GM12878 (cell line): ENCODE measurements at regions not wholly inside any gene's neighbourhood (a gene's known extent, or its start where the extent isn't known, plus 50 kb on each side); places are given as distances from the start of the nearest gene placed in this dataset.

Experiments
- ATAC-seq: fragments of 200-7000 bp; cut with Tn5 transposase; 3 replicates; pipeline ENCODE4 v1.9.1; 2020; ENCODE audit warnings: mild to moderate bottlenecking, moderate library complexity
- BruUV-seq: library from RNA; stranded (reverse); fragments of 400-500 nt; replicated peaks from 2 replicates; lab custom pipeline; 2021; lab: Mats Ljungman, UMichigan
- CTCF ChIA-PET: fragments of 300-600 bp; sonication (Branson Sonifier 250); formaldehyde crosslinking; extraction: SDS; loops from one replicate; lab custom pipeline; 2021; ENCODE audit warnings: inconsistent platforms; lab: Yijun Ruan, JAX
- POLR2A ChIA-PET: fragments of 350-600 bp; formaldehyde crosslinking; extraction: SDS; loops from one replicate; lab custom pipeline; 2021; ENCODE audit warnings: inconsistent platforms; lab: Charles Lee
- RAD21 ChIA-PET: fragments of 300-600 bp; sonication (Branson Sonifier 250); formaldehyde crosslinking; loops from one replicate; lab custom pipeline; 2023; ENCODE audit warnings: antibody characterized with exemption; ENCODE audit not compliant: unreplicated experiment; lab: Charles Lee
- SMC1A ChIA-PET: fragments of 300-600 bp; sonication (Branson Sonifier 250); formaldehyde crosslinking; loops from one replicate; lab custom pipeline; 2023; ENCODE audit not compliant: unreplicated experiment, uncharacterized antibody; lab: Charles Lee
- DNase-seq: peaks from one replicate; pipeline ENCODE4 v3.0.0-alpha.2; 2011; ENCODE audit warnings: low read depth, low spot score
- FAIRE-seq: peaks from 3 replicates; lab custom pipeline; 2011; peaks lifted over from hg19 to GRCh38; lab: Jason Lieb, UNC
- H2AFZ ChIP-seq: 2 replicates; pipeline ENCODE4 v1.6.0; 2011; ENCODE audit warnings: low read depth, low read length, control low read depth; ENCODE audit not compliant: control insufficient read depth
- H3K27ac ChIP-seq: 2 replicates; pipeline ENCODE4 v1.5.1; 2011; ENCODE audit warnings: control low read depth; ENCODE audit not compliant: control insufficient read depth, insufficient read depth
- H3K27me3 ChIP-seq, 2 experiments: replicated peaks in 1 of 2; 2 replicates each; pipeline versions ENCODE4 v1.6.0 to v1.6.1; 2011; ENCODE audit warnings: low read length in 1 of 2; ENCODE audit not compliant: control insufficient read depth in 2 of 2, insufficient read depth in 2 of 2
- H3K36me3 ChIP-seq, 2 experiments: 2 replicates each; pipeline ENCODE4 v1.5.1; 2011; ENCODE audit warnings: low read length in 1 of 2; ENCODE audit not compliant: control insufficient read depth in 2 of 2, insufficient read depth in 2 of 2
- H3K4me1 ChIP-seq: 2 replicates; pipeline ENCODE4 v1.6.1; 2011; ENCODE audit warnings: mild to moderate bottlenecking, low read length, moderate library complexity, mixed read lengths; ENCODE audit not compliant: control insufficient read depth, insufficient read depth
- H3K4me2 ChIP-seq: 2 replicates; pipeline ENCODE4 v1.6.0; 2011; ENCODE audit warnings: control low read depth; ENCODE audit not compliant: control insufficient read depth, insufficient read depth
- H3K4me3 ChIP-seq: fragments of 200-600 bp; sonication (generic); 2 replicates; pipeline ENCODE4 v1.5.1; 2016
- H3K79me2 ChIP-seq: 2 replicates; pipeline ENCODE4 v1.6.0; 2011; ENCODE audit warnings: low read length; ENCODE audit not compliant: control insufficient read depth, insufficient read depth
- H3K9ac ChIP-seq: 2 replicates; pipeline ENCODE4 v1.8.0; 2011; ENCODE audit warnings: low read length, control low read depth, mixed read lengths; ENCODE audit not compliant: control insufficient read depth, insufficient read depth
- H3K9me3 ChIP-seq: replicated peaks from 3 replicates; pipeline ENCODE4 v1.5.1; 2011; ENCODE audit warnings: mild to moderate bottlenecking, low read length; ENCODE audit not compliant: control insufficient read depth, insufficient read depth
- H4K20me1 ChIP-seq: 2 replicates; pipeline ENCODE4 v1.6.0; 2011; ENCODE audit not compliant: control insufficient read depth, insufficient read depth
- BHLHE40 ChIP-seq, 2 experiments: fragments of 450-650 bp in 1 of 2; IDR thresholded peaks; 2 replicates each; pipeline ENCODE4 v1.6.1; 2011 to 2017; ENCODE audit warnings: low read depth in 2 of 2, borderline replicate concordance in 1 of 2, improper control_type of control experiment in 1 of 2, low read length in 1 of 2, mild to moderate bottlenecking in 1 of 2
- CEBPB ChIP-seq, 2 experiments: fragments of 150-350 bp in 1 of 2; IDR thresholded peaks; 2 replicates each; pipeline ENCODE4 v1.6.1; 2012 to 2014; ENCODE audit warnings: low read depth in 2 of 2, low read length in 2 of 2, borderline replicate concordance in 1 of 2, inconsistent platforms in 1 of 2
- CHD1 ChIP-seq: IDR thresholded peaks from 2 replicates; pipeline ENCODE4 v1.6.1; 2012; ENCODE audit warnings: low read depth, low read length, improper control_type of control experiment
- CREB1 ChIP-seq: IDR thresholded peaks from 2 replicates; pipeline ENCODE4 v1.6.1; 2012; ENCODE audit warnings: low read depth, mild to moderate bottlenecking, inconsistent platforms
- CREM ChIP-seq: IDR thresholded peaks from 2 replicates; pipeline ENCODE4 v1.6.1; 2014; ENCODE audit warnings: antibody characterized with exemption, low read depth
- EED ChIP-seq: sonication (generic); IDR thresholded peaks from 2 replicates; pipeline ENCODE4 v1.6.1; 2016; ENCODE audit warnings: antibody characterized with exemption, low read depth
- EGR1 ChIP-seq, 2 experiments: IDR thresholded peaks; 1 replicate in 1 of 2; 2 replicates in 1 of 2; pipeline ENCODE4 v1.6.1; 2011 to 2012; ENCODE audit warnings: low read depth in 2 of 2, low read length in 2 of 2, borderline replicate concordance in 1 of 2, mild to moderate bottlenecking in 1 of 2, moderate library complexity in 1 of 2
- GATAD2B ChIP-seq: fragments of 450-650 bp; conservative IDR thresholded peaks from 2 replicates; pipeline ENCODE4 v1.6.1; 2017; ENCODE audit warnings: low read depth, mild to moderate bottlenecking, moderate library complexity
- LARP7 ChIP-seq: fragments of 450-650 bp; IDR thresholded peaks from 2 replicates; pipeline ENCODE4 v1.6.1; 2017; ENCODE audit warnings: mild to moderate bottlenecking
- NFYA ChIP-seq: IDR thresholded peaks from 2 replicates; pipeline ENCODE4 v1.6.1; 2011; ENCODE audit warnings: low read depth, mild to moderate bottlenecking, low read length, improper control_type of control experiment, borderline replicate concordance
- NR2C1 ChIP-seq: fragments of 450-650 bp; IDR thresholded peaks from 2 replicates; pipeline ENCODE4 v1.6.1; 2017; ENCODE audit warnings: antibody characterized with exemption, mild to moderate bottlenecking, moderate library complexity
- NR2F1 ChIP-seq: fragments of 450-650 bp; conservative IDR thresholded peaks from 2 replicates; pipeline ENCODE4 v1.6.1; 2017; ENCODE audit warnings: mild to moderate bottlenecking
- POLR2A ChIP-seq: IDR thresholded peaks from 2 replicates; pipeline ENCODE4 v1.6.1; 2011; ENCODE audit warnings: low read depth, mild to moderate bottlenecking, low read length
- RFX5 ChIP-seq: IDR thresholded peaks from 2 replicates; pipeline ENCODE4 v1.6.1; 2011; ENCODE audit warnings: low read depth, low read length, improper control_type of control experiment
- SREBF2 ChIP-seq: IDR thresholded peaks from 2 replicates; pipeline ENCODE4 v1.6.1; 2012; ENCODE audit warnings: mild to moderate bottlenecking, low read length
- STAT1 ChIP-seq: fragments of 450-650 bp; conservative IDR thresholded peaks from 2 replicates; pipeline ENCODE4 v1.6.1; 2014; ENCODE audit warnings: antibody characterized with exemption, mild to moderate bottlenecking
- ZNF384 ChIP-seq: IDR thresholded peaks from 2 replicates; pipeline ENCODE4 v1.6.1; 2012; ENCODE audit warnings: low read depth, mild to moderate bottlenecking, low read length, improper control_type of control experiment, borderline replicate concordance
- WGBS: methylation state at CpG from one replicate; pipeline ENCODE4 v1.1.6; 2016; ENCODE audit warnings: low lambda C conversion rate; ENCODE audit not compliant: insufficient replicate concordance, insufficient coverage; ENCODE audit errors: missing lambda C conversion rate; 5-methylcytosine and 5-hydroxymethylcytosine counted together
- in situ Hi-C: fragments of 300-500 bp; cut with MboI; formaldehyde crosslinking; loops from 9 replicates; pipeline ENCODE4 v1.14.3; 2018; ENCODE audit warnings: mixed read lengths
- intact Hi-C: fragments of 100-400 bp; cut with micrococcal nuclease; formaldehyde crosslinking; loops from one replicate; pipeline ENCODE4 v1.14.2; 2022; ENCODE audit not compliant: unreplicated experiment
- TF ChIP-seq, protein P1 (sequence below): IDR thresholded peaks from 2 replicates; pipeline ENCODE4 v1.6.1; 2011; ENCODE audit warnings: low read depth, mild to moderate bottlenecking, low read length, moderate library complexity, borderline replicate concordance; ENCODE audit errors: extremely low read depth
- TF ChIP-seq, protein P2 (sequence below): fragments of 450-650 bp; IDR thresholded peaks from 2 replicates; pipeline ENCODE4 v1.6.1; 2016; ENCODE audit warnings: mild to moderate bottlenecking

DNA sequence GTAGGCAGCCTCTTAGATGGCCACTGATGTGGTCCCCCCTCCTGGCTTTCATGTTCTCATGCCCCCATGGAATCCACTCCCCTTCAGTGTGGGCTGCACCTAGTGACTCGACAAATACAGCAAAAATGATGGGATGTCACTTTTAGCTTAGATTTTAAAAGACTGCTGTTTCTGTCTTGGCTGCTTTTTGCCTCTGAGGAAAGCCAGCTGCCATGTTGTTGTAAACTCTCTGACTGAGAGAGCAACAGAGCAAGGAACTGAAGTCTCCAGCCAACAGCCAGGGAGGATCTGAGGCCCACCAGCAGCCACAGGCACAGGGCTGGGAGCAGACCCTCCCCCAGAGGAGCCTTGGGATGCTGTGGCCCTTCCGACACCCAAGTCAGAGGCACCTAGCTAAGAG lies 60.6 kb upstream of the MARCHF10 start:
- in situ Hi-C loops (no loop called here), intact Hi-C loops (no loop called here)
- H4K20me1 ChIP-seq: no peaks in the 10 kb centered on the region
- BruUV-seq: no TSS peak
- no peak overlapping the region for H3K4me2 ChIP-seq
- no peaks in the 10 kb centered on the region for H3K36me3 ChIP-seq
- no peak overlapping the region for H3K4me3 ChIP-seq
- ChIA-PET POLR2A (no interaction called here), CTCF (no interaction called here), RAD21 (no interaction called here), SMC1A (no interaction called here)
- H3K79me2 ChIP-seq: no peaks in the 10 kb centered on the region
- TF ChIP-seq EED (no peak), SREBF2 (no peak), NR2F1 (no peak), ZNF384 (no peak), BHLHE40 (IDR thresholded peaks at IDR 0.05; ENCODE audit: borderline replicate concordance in 1 of 2, low read depth in 2 of 2, low read length in 1 of 2) (no peak), NR2C1 (no peak)
- H3K4me1 ChIP-seq: no peaks in the 10 kb centered on the region
- peaks cover 0 to 3% of the 10 kb centered on the region in 2 experiments; a peak in 1 of 4 replicates for H3K27me3 ChIP-seq
- H3K27ac ChIP-seq: no peak overlapping the region
- 53% methylated on average over 2 of the region's 2 CpGs for WGBS
- no peak overlapping the region for H2AFZ ChIP-seq
- ATAC-seq (no peak), FAIRE-seq (no peak), DNase-seq (no peak)
- H3K9me3 ChIP-seq: no peaks in the 10 kb centered on the region
- no peak overlapping the region for H3K9ac ChIP-seq

DNA sequence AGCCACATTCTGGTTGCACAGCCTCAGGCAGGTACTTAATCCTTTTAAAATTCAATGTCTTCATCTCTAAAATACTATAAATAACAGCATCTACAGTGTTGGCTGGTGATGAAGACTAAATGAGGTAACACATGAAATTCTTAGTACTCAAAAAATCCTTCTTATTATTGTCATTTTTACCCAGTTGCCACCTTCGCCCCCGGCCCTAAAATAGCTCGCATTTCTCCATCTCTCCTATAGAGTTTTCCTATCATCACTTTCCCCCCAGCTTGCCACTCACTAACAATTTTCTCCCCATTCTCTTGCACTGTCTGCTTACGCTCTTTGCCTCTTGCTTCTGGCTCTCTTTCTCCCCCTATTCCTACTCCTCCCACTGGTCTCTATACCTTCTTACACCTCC lies 59.9 kb upstream of the MARCHF10 start:
- H2AFZ ChIP-seq: no peak overlapping the region
- BruUV-seq: no TSS peak
- WGBS: 64% methylated on average over 4 of the region's 4 CpGs
- DNase-seq: no peak
- no peak for FAIRE-seq
- H3K27ac ChIP-seq: no peak overlapping the region
- no peaks in the 10 kb centered on the region for H3K79me2 ChIP-seq
- RAD21 ChIA-PET: no interaction called here
- H3K4me1 ChIP-seq: no peaks in the 10 kb centered on the region
- H3K36me3 ChIP-seq: no peaks in the 10 kb centered on the region
- CTCF ChIA-PET: no interaction called here
- H3K27me3 ChIP-seq: peaks cover 0 to 3% of the 10 kb centered on the region in 2 experiments; a peak in 1 of 4 replicates
- POLR2A ChIA-PET: no interaction called here
- H3K9ac ChIP-seq: no peak overlapping the region
- H4K20me1 ChIP-seq: no peaks in the 10 kb centered on the region
- no peaks in the 10 kb centered on the region for H3K9me3 ChIP-seq
- SMC1A ChIA-PET: no interaction called here
- in situ Hi-C loops (no loop called here), intact Hi-C loops (no loop called here)
- ATAC-seq: no peak
- no peak overlapping the region for H3K4me2 ChIP-seq
- H3K4me3 ChIP-seq: no peak overlapping the region
- TF ChIP-seq CREM (no peak), LARP7 (no peak), RFX5 (no peak), NFYA (no peak), CEBPB (IDR thresholded peaks at IDR 0.05; ENCODE audit: borderline replicate concordance in 1 of 2, low read depth in 2 of 2, low read length in 2 of 2) (no peak), EGR1 (IDR thresholded peaks at IDR 0.05; ENCODE audit: borderline replicate concordance in 1 of 2, low read depth in 2 of 2, low read length in 2 of 2) (no peak), POLR2A (no peak), GATAD2B (no peak), CREB1 (no peak), STAT1 (no peak), CHD1 (no peak)
- TF ChIP-seq, protein P1, sequence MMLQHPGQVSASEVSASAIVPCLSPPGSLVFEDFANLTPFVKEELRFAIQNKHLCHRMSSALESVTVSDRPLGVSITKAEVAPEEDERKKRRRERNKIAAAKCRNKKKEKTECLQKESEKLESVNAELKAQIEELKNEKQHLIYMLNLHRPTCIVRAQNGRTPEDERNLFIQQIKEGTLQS: no peak
- TF ChIP-seq, protein P2, sequence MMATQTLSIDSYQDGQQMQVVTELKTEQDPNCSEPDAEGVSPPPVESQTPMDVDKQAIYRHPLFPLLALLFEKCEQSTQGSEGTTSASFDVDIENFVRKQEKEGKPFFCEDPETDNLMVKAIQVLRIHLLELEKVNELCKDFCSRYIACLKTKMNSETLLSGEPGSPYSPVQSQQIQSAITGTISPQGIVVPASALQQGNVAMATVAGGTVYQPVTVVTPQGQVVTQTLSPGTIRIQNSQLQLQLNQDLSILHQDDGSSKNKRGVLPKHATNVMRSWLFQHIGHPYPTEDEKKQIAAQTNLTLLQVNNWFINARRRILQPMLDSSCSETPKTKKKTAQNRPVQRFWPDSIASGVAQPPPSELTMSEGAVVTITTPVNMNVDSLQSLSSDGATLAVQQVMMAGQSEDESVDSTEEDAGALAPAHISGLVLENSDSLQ: no peak
